ENCODE measurements at regions not wholly inside any gene's neighbourhood (a gene's known extent, or its start where the extent isn't known, plus 50 kb on each side); places are given as distances from the start of the nearest gene placed in this dataset.

DNA sequence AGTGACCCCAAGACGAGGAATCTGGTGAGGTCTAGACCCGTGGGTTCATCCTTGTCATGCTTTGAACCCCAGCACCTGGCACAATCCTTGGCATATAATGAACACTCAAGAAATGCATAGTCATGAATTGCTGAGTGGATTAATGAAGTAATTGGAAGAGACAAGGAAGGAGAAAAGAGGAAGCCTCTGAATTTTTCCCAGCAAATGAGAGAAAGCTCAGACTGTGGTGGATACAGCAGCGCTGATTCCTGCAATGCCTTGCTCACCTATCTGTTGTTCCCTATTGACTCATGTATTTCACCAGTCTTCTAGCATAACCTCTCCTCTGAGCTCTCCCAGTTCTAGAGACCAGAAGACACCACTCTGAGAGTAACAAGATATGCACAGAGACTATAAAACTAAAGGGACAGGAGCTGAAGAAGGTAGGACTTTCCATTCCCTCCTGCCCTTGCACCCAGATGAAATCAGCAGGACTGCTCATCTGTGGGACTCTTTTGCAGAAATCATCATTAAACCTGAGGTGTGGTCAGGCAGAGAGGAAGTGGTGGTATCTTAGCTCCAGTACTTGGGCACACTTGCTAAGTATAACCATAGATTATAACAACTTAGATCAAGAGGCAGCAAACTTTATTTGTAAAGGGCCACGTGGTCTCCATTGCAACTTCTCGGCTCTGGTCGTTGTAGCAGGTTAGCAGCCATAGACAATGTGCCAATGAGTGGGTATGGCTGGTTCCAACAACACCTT lies 102.8 kb downstream of the MAF start:
- no peak for DNase-seq

GRCh38 chr16:79493911-79494310 lies 106.6 kb downstream of the MAF start:
- DNase-seq = no peak

DNA sequence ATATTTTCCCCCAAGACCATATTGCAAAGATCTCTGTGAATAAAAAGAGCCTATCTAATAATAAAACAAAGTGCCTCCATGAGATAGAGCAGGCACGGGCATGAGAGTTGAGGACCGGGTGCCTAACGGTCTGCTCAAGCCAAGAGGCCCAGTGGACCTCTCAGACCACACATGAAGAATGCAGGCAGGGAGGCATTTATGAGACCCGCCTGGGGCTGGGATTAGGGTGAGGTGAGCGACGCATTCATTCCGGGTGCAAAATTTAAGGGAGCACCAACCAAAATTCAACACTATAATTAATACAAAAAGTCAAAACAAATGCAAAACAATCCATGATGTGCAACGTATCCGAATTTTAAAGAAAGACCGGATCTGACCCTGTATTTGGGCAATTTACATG lies 108.5 kb downstream of the MAF start:
- DNase-seq = no peak

DNA sequence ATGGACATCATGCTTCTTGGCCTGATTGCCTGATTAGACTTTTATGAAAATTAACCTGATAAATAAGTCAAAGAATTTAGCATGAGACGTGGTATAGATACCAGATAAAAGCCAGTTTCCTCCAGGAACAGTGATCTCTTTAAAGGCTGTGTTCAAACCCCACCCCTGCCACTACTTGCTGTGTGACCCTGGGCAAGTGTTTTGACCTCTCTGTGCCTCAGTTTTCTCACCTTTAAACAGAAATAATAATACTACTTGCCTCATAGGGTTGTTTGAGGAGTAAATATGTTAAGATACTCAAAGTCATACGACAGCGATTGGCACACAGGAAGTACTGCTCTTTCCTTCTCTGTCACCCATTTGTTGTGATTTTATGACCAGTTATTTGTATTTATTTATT lies 115.5 kb downstream of the MAF start:
- no peak for DNase-seq

DNA sequence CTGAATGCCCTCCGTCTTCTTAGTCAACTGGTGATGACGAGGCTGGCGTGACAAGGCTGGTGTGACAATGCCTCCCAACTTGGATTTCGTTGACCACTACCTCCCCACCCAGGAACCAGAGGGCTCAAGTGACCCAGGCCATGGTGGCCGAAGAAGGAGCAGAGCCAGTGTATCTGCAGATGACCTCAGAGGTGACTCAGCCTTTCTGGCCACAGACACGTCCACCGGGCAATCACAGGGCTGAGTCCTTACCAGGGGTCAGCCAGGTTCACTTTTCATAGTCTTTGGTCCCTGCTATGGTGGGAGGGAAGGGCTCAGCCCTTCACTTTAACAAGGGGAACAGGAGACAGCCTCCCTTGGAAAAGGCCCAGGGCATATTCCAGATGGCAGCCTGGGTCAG lies 116.3 kb downstream of the MAF start:
- no peak for DNase-seq

GRCh38 chr16:79483336-79483735 lies 117.2 kb downstream of the MAF start:
- no peak for DNase-seq

GRCh38 chr16:79482011-79482410 lies 118.5 kb downstream of the MAF start:
- DNase-seq = no peak

DNA sequence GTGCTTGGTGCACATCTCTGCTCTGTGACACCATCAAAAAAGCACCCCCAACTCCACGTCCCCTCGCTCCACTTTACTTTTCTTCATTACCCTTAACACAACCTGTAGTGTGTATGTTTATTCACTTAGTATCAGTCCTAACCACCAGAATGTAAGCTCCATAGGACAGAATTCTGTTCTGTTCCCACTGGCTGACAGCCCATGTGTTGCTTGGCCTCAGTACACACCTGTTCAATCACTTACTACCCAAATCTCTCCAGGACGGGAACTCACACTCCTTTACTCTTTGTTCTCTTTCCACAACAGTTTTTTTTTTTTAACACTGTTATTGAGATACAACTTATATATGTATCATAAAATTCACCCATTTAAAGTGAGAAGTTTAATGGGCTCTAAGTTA lies 119.6 kb downstream of the MAF start:
- no peak for DNase-seq

DNA sequence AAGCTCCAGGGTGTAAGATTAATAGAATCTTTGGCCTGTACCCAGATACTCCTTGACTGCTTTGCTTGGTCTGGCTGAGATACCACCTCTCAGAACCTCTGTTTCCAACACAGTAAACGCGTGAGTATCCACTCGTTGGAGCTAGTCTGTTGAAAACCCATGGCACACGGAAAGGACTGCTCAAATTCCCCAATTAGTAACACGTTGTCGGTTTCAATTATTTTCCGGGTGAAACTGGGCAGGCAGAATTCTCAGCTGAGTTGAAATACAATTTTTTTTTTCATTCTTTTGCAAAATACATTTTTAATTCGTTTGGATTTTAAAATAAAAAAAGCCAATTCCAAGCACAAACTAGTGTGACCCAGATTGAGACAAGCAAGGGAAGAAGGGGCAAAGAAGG lies 120.5 kb downstream of the MAF start:
- DNase-seq = no peak

GRCh38 chr16:79476580-79476979 lies 124.0 kb downstream of the MAF start:
- no peak for DNase-seq

GRCh38 chr16:79475841-79476240 lies 124.7 kb downstream of the MAF start:
- DNase-seq = no peak

GRCh38 chr16:79473456-79473855 lies 127.1 kb downstream of the MAF start:
- no peak for DNase-seq

DNA sequence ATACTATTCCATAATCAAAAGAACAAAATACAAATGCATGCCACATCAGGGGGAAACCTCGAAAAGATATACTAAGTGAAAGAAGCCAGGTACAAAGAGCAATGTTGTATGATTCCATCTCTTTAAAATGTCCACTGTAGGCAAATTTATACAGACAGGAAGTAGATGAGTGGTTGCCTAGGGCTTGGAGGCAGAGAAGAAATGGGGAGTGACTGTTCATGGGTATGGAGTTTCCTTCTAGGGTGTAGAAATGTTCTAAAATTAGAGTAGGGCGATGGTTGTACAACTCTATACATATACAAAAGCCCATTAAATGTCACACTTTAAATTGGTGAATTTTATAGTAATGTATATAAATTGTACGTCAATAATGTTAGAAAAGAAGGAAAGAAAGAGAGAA lies 128.1 kb downstream of the MAF start:
- no peak for DNase-seq

- DNase-seq = no peak
These were observed 130.5 kb downstream of the MAF start for GRCh38 chr16:79469999-79470398.

- DNase-seq = no peak
These were observed 131.9 kb downstream of the MAF start for GRCh38 chr16:79468631-79469030.

DNA sequence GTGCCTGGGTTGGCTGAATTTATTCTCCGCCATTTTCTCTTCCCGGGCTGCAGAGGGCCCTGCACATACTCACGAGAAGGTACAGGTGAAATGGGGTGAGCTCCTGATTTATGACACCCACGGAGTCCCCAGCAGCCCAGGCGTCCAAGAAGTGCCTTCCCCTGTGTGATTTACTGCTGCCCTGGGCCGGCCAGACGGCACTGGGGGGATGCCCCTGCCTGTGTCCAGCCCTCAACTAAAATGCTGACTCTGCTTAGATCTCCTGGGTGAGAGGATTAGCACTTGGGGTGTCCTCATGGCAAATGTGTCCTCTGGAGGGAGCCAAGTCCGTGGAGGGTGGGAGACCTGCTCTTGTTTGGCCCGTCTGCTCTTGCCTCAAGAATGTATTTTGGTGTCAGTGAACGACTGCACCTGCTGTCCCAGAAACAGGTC lies 132.4 kb downstream of the MAF start:
- no peak for DNase-seq

- no peak for DNase-seq
These were observed 134.4 kb downstream of the MAF start for GRCh38 chr16:79466111-79466510.

DNA sequence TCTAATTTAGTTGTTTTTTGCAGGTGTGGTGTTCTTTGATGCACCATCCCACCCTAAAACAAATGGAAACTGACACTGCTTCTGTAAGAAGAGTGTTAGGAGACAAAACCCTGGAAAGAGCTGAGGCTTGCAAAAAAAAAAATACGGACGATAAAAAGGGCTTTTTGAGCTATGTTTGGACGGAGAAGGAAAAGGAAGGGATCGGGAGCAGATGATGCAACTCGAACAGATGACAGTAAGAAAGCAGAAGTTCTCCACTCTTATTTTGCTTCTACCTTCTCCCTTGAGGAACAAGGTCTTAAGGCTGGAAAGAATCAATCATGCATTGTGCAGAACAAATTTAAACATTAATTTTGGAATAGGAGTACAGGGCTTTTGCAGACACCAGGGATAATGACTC lies 136.7 kb downstream of the MAF start:
- DNase-seq = no peak

DNA sequence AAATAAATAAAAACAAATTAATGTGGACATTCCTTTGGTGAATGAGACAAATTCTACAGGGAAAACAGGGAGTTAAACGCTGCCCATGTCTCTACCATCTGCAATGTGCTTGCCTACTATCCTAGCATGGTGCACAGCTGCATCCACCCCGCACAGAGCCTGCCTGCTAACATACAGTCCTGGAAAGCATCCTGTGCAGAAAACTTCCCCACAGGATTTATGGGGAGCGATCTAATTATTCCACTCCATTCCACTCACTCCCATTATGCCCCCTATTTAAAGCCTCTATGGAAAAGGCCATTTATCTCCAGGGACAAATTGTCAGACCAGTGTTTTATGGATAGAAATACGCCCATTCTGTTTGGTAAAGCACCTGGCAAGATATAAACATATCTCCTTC lies 144.5 kb downstream of the MAF start:
- no peak for DNase-seq

GRCh38 chr16:79452671-79453070 lies 147.9 kb downstream of the MAF start:
- DNase-seq = no peak

DNA sequence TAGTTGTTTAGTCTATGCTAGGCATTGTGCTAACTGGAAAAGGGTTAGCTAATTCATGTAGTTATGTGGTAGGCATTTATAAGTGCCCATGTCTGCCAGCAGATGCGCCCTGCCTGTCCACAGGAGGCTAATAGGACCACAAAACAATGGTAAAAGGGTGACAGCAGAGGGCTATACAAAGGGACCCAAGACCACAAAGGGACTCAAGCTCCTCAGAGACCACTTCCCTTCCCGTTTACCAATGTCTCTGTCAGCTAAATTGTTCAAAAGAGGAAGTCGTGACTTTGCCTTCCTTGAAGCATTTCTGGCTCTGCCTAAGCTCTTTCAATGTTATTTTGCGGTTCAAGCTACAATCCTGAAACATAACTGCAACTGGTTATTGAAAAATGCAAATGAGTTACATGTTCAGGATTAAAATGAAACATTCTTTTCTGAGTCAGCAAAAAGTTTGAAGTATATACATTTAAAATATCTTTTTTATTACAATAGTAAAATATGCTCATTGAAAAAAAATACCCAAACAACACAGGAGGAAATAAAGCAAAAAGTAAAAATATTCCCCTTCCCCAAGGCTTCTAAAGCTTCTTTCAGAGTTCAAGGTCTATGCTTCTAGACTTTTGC lies 149.2 kb downstream of the MAF start:
- DNase-seq = no peak

DNA sequence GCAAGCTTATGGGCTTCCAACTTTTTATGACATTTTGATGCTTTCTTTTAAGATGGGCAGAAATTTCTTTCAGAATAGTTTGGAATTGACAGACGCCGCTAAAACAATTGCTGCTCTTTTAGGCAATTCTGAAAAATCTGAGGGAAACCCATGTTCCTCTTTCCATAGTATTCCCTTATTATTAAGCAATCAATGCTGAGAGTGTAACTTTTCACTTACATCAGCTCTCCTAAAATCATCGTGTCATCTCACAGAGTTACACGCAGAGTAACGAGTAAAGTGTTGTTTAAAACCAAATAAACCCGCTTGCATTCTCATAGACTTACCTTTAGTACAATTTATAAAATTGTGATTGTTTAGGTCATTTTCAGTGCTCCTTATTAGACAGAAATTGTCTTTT lies 150.6 kb downstream of the MAF start:
- no peak for DNase-seq

DNA sequence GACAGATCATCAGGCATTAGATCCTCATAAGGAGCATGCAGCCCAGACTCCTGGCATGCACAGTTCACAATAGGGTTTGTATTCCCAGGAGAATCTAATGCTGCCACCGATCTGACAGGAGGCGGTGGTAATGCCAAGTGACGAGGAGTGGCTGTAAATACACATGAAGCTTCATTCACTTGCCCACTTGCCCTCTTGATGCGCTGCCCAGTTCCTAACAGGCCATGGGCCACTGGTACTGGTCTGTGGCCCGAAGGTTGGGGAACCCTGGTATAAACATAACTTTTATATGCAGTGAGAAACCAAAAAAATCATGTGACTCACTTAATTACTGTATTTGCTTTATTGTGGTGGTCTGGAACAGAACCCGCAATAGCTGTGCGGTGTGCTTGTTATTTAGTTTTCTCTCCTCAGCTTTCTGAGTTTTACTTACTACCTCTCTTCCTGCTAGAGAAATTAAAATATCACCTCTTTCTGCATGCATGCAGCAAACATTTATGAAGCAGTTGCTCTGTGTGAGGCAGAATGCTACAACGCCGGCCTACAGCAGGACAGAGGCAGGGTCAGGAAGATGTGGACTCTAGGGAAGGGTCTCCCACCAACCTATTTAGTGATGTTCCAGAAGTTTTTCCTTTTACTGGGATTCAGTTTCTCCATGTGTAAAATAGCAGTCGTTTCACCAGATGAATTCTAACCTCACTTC lies 151.3 kb downstream of the MAF start:
- DNase-seq = no peak

DNA sequence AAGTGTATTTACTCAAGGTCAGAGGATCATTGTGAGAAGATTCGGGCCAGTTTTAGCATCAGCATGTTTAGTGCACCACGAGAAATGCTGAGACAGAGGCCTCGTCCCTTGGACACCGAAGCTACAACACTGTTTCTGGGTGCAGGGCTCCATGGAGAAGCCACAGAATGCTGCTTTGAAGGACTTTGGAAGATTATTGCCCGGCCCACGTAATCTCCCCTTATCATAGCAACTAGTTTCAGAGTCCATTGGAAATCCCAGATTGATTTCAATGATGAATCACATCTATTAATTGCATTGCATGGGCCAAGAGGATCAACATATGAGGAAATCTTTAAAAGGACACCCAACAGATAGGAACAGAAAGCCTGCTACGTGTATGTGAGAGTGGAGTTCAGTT lies 156.0 kb downstream of the MAF start:
- no peak for DNase-seq
